Loucy (cell line): ENCODE measurements at regions not wholly inside any gene's neighbourhood (a gene's known extent, or its start where the extent isn't known, plus 50 kb on each side); places are given as distances from the start of the nearest gene placed in this dataset.

Experiments used
- H2AFZ ChIP-seq: fragments of 200-600 bp; sonication (generic); 2 replicates; pipeline ENCODE4 v1.6.0; 2016; ENCODE audit warnings: antibody characterized with exemption, mild to moderate bottlenecking, low read length, moderate library complexity
- H3F3A ChIP-seq: fragments of 200-600 bp; 2 replicates; pipeline ENCODE4 v1.6.0; 2016; ENCODE audit warnings: antibody characterized with exemption, low read depth, mild to moderate bottlenecking
- H3K27me3 ChIP-seq: fragments of 200-600 bp; sonication (generic); 2 replicates; pipeline ENCODE4 v1.6.1; 2014; ENCODE audit warnings: low read length, mild to moderate bottlenecking; ENCODE audit not compliant: insufficient read depth, poor library complexity, severe bottlenecking
- H3K36me3 ChIP-seq: fragments of 200-600 bp; sonication (generic); 2 replicates; pipeline ENCODE4 v1.6.1; 2016; ENCODE audit warnings: low read length; ENCODE audit not compliant: insufficient read depth
- H3K4me1 ChIP-seq: fragments of 200-600 bp; sonication (generic); 2 replicates; pipeline ENCODE4 v1.5.1; 2014; ENCODE audit warnings: low read length, mild to moderate bottlenecking; ENCODE audit not compliant: insufficient read depth, poor library complexity, severe bottlenecking
- H3K4me2 ChIP-seq: fragments of 200-600 bp; sonication (generic); 2 replicates; pipeline ENCODE4 v1.6.0; 2014; ENCODE audit warnings: antibody characterized with exemption, low read length, low read depth, mild to moderate bottlenecking; ENCODE audit not compliant: poor library complexity, severe bottlenecking
- H3K4me3 ChIP-seq: fragments of 200-600 bp; sonication (generic); 2 replicates; pipeline ENCODE4 v1.5.1; 2014; ENCODE audit warnings: low read length, mild to moderate bottlenecking, mixed read lengths; ENCODE audit not compliant: poor library complexity, severe bottlenecking
- H3K79me2 ChIP-seq: fragments of 200-600 bp; sonication (generic); 2 replicates; pipeline ENCODE4 v1.6.1; 2014; ENCODE audit warnings: low read length; ENCODE audit not compliant: insufficient read depth
- H3K9ac ChIP-seq: fragments of 200-600 bp; sonication (generic); 2 replicates; pipeline ENCODE4 v1.6.0; 2014; ENCODE audit warnings: mild to moderate bottlenecking, low read depth, low read length, moderate library complexity; ENCODE audit not compliant: poor library complexity, severe bottlenecking
- H3K9me2 ChIP-seq: fragments of 200-600 bp; sonication (generic); replicated peaks from 2 replicates; pipeline ENCODE4 v1.6.1; 2016; ENCODE audit warnings: low read depth, low read length, mixed read lengths
- H3K9me3 ChIP-seq: fragments of 200-600 bp; sonication (generic); 2 replicates; pipeline ENCODE4 v1.6.1; 2014; ENCODE audit warnings: mild to moderate bottlenecking, antibody characterized with exemption, low read length, low read depth; ENCODE audit not compliant: insufficient read depth
- H4K20me1 ChIP-seq: fragments of 200-600 bp; sonication (generic); 2 replicates; pipeline ENCODE4 v1.6.0; 2014; ENCODE audit warnings: antibody characterized with exemption, low read length, mild to moderate bottlenecking; ENCODE audit not compliant: insufficient read depth, poor library complexity, severe bottlenecking
- EZH2phosphoT487 ChIP-seq: fragments of 200-600 bp; IDR thresholded peaks from 2 replicates; pipeline ENCODE4 v1.6.1; 2018; ENCODE audit warnings: antibody characterized with exemption, mild to moderate bottlenecking, moderate library complexity, borderline replicate concordance
- TF ChIP-seq, protein P1 (sequence below): fragments of 200-600 bp; sonication (generic); conservative IDR thresholded peaks from 2 replicates; pipeline ENCODE4 v1.5.1; 2014; ENCODE audit warnings: mild to moderate bottlenecking, antibody characterized with exemption, low read length

DNA sequence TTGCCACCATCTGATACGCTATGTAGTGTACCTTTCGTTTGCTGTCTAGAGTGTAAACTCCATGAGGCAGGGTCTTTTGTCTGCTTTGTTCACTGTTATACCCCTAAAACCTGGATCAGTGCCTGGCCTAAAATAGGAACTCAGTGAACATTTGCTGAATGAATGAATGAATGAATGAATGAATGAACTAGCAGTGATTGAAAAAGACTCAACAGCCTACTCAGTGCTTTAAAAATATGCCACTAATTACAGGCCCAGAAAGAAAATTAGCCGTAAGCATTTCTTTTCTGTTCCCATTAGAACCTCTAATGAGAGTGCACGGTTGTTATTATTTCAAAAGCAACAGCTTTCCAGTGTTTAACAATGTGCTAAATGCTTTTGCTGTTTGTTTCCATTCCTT is 69.3 kb upstream of the SYT6 start:
- no peaks in the 10 kb centered on the region for H4K20me1 ChIP-seq
- H3F3A ChIP-seq = no peaks in the 10 kb centered on the region
- TF ChIP-seq, protein P1, sequence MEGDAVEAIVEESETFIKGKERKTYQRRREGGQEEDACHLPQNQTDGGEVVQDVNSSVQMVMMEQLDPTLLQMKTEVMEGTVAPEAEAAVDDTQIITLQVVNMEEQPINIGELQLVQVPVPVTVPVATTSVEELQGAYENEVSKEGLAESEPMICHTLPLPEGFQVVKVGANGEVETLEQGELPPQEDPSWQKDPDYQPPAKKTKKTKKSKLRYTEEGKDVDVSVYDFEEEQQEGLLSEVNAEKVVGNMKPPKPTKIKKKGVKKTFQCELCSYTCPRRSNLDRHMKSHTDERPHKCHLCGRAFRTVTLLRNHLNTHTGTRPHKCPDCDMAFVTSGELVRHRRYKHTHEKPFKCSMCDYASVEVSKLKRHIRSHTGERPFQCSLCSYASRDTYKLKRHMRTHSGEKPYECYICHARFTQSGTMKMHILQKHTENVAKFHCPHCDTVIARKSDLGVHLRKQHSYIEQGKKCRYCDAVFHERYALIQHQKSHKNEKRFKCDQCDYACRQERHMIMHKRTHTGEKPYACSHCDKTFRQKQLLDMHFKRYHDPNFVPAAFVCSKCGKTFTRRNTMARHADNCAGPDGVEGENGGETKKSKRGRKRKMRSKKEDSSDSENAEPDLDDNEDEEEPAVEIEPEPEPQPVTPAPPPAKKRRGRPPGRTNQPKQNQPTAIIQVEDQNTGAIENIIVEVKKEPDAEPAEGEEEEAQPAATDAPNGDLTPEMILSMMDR = no peak
- no peak for TF ChIP-seq EZH2phosphoT487

DNA sequence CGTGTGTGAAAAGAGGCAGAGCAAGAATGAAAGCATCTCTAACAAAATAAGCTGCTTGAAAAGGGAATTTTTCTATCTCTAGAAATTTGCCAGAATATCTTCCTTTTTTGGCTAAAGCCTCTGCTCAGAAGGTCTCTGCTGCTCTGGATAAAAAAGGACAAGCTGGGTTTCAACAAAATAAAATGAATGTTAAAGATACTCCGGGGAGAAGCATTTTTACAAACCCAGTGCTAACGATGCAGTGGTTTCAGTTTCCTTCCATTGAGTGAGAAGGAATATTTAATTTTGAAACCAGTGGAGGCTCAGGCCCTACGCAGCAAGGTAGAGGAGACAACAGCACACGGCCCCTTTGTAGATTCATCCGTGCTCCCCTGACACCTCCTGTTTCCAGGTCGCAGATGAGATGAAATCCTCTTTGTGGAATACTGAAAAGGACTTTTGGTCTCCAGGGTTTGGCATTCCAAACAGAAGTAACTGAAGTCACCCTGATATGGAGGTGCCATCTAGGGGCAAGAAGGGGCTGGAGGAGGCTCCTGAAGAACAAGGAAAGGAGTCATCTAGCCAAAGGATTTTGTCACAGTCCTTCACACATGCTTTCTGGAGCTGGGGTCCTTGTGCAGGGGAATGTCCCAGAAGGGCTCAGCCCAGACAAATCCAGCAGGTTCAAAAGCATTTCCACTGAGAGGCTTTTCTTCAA is 65.7 kb upstream of the SYT6 start:
- Histone ChIP-seq H3F3A (no peaks in the 10 kb centered on the region), H4K20me1 (no peaks in the 10 kb centered on the region), H3K4me2 (no peak overlapping the region), H3K4me3 (no peak overlapping the region), H3K9me3 (no peaks in the 10 kb centered on the region), H3K36me3 (no peaks in the 10 kb centered on the region), H3K27me3 (no peaks in the 10 kb centered on the region), H3K4me1 (no peaks in the 10 kb centered on the region), H2AFZ (no peak overlapping the region), H3K9ac (no peak overlapping the region), H3K9me2 (no peaks in the 10 kb centered on the region), H3K79me2 (no peaks in the 10 kb centered on the region)
- TF ChIP-seq EZH2phosphoT487 = no peak
- TF ChIP-seq, protein P1 = no peak

More for the DNA sequence above, 69.3 kb upstream of the SYT6 start:
- Histone ChIP-seq H3K4me3 (no peak overlapping the region), H3K4me2 (no peak overlapping the region), H3K79me2 (no peaks in the 10 kb centered on the region), H3K4me1 (no peaks in the 10 kb centered on the region), H3K27me3 (no peaks in the 10 kb centered on the region), H3K9me2 (no peaks in the 10 kb centered on the region), H3K9ac (no peak overlapping the region), H2AFZ (no peak overlapping the region), H3K9me3 (no peaks in the 10 kb centered on the region), H3K36me3 (no peaks in the 10 kb centered on the region)

DNA sequence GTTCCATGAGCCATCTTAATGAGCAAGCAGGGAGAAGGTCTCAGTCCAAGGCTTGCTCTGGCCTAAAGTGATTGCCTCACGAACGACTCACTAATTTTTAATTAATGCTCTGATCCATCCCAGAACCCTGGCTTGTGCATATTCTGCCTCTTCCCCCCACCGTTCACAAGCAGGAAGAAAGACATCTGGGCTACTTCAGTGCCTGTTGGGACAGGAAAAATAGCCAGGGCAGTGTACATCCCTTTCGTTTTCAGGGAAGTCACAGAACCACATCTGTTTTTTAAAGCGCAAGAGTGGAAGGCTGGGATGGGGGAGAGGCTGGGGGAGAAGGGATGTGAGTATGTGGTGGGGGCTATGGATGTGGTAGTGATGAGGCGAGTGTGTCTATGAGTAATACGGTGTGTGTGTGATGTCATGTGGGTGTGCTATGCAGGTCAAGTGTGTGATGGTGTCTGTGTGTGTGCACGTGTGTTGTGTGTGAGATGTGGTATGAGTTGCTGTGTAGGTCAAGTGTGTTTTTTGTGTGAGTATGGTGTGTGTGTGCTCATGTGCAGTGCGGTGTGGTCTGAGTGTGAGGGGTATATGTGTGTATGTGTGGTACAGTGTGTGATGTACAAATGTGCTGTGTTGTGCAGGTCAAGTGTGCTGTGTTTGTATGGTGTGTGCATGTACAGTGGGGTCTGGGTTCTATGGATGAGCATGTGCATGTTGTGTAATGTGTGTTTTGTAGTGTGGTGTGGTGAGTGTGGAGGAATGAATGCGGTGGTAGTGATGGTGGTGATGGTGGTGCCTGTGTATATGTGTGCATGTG is 64.9 kb upstream of the SYT6 start:
- Histone ChIP-seq H3K4me1 (no peaks in the 10 kb centered on the region), H3K4me3 (no peak overlapping the region), H2AFZ (no peak overlapping the region), H3K79me2 (no peaks in the 10 kb centered on the region), H3K9me3 (no peaks in the 10 kb centered on the region), H3K9ac (no peak overlapping the region), H3K36me3 (no peaks in the 10 kb centered on the region), H3K9me2 (no peaks in the 10 kb centered on the region), H3F3A (no peaks in the 10 kb centered on the region), H4K20me1 (no peaks in the 10 kb centered on the region), H3K27me3 (no peaks in the 10 kb centered on the region), H3K4me2 (no peak overlapping the region)
- no peak for TF ChIP-seq EZH2phosphoT487
- TF ChIP-seq, protein P1 = no peak
